Breast epithelium (tissue), 4 donors: ENCODE measurements at regions not wholly inside any gene's neighbourhood (a gene's known extent, or its start where the extent isn't known, plus 50 kb on each side); places are given as distances from the start of the nearest gene placed in this dataset.

Experiments
- DNase-seq, 2 donors: peaks; one replicate each; pipeline ENCODE4 v3.0.0-alpha.2; 2019; ENCODE audit warnings: low spot score in 2 of 2
- H3K27ac ChIP-seq, 2 donors: fragments of 200-600 bp; sonication (generic) in 1 of 2; one replicate each; pipeline ENCODE4 v1.5.1; 2016 to 2019; ENCODE audit warnings: mild to moderate bottlenecking in 1 of 2
- H3K27me3 ChIP-seq, 2 donors: fragments of 200-600 bp; sonication (generic) in 1 of 2; one replicate each; pipeline versions ENCODE4 v1.5.1 to v1.6.0; 2017 to 2019; ENCODE audit warnings: control low read depth in 1 of 2, mild to moderate bottlenecking in 1 of 2
- H3K36me3 ChIP-seq: fragments of 200-600 bp; one replicate; pipeline ENCODE4 v1.5.1; 2019
- H3K4me1 ChIP-seq, 2 donors: fragments of 200-600 bp; sonication (generic); one replicate each; pipeline ENCODE4 v1.5.1; 2016 to 2019; ENCODE audit warnings: control low read depth in 1 of 2
- H3K4me3 ChIP-seq, 3 donors: fragments of 200-600 bp; sonication (generic); 1 replicate in 2 of 3; 2 replicates in 1 of 3; pipeline ENCODE4 v1.5.1; 2016 to 2019; ENCODE audit warnings: mild to moderate bottlenecking in 3 of 3, moderate library complexity in 2 of 3
- H3K9me3 ChIP-seq, 2 donors: fragments of 200-600 bp; sonication (generic) in 1 of 2; one replicate each; pipeline ENCODE4 v1.5.1; 2016 to 2019; ENCODE audit warnings: control low read depth in 1 of 2
- CTCF ChIP-seq, 3 donors: fragments of 450-650 bp; IDR thresholded peaks; one replicate each; pipeline ENCODE4 v1.5.1; 2016 to 2017; ENCODE audit warnings: antibody characterized with exemption in 3 of 3, mild to moderate bottlenecking in 3 of 3, moderate library complexity in 3 of 3
- POLR2A ChIP-seq: fragments of 450-650 bp; IDR thresholded peaks from one replicate; pipeline ENCODE4 v1.6.1; 2016; ENCODE audit warnings: antibody characterized with exemption, mild to moderate bottlenecking, moderate library complexity
- POLR2AphosphoS5 ChIP-seq, 3 donors: sonication (generic); formaldehyde crosslinking; IDR thresholded peaks; one replicate each; pipeline ENCODE4 v1.6.1; 2017; ENCODE audit warnings: antibody characterized with exemption in 3 of 3
- intact Hi-C: fragments of 100-400 bp; cut with DNase I; formaldehyde crosslinking; loops from one replicate; pipeline ENCODE4 v1.15.1; 2023; ENCODE audit warnings: low total_unique reads

- TF ChIP-seq CTCF (IDR thresholded peaks at IDR 0.05) (no peak), POLR2AphosphoS5 (IDR thresholded peaks at IDR 0.05) (no peak), POLR2A (no peak)
- H3K9me3 ChIP-seq: no peaks in the 10 kb centered on the region
- no peaks in the 10 kb centered on the region for H3K36me3 ChIP-seq
- no peak overlapping the region for H3K27ac ChIP-seq
- intact Hi-C loops: no loop called here
- DNase-seq: no peak
- H3K27me3 ChIP-seq: no peaks in the 10 kb centered on the region
- H3K4me3 ChIP-seq: no peak overlapping the region
- no peaks in the 10 kb centered on the region for H3K4me1 ChIP-seq
Measured at GRCh38 chr9:88890546-88890945, 100.7 kb upstream of the S1PR3 start.

GRCh38 chr9:88891040-88891439, 100.2 kb upstream of the S1PR3 start:
- Histone ChIP-seq H3K4me3 (no peak overlapping the region), H3K27me3 (no peaks in the 10 kb centered on the region), H3K4me1 (no peaks in the 10 kb centered on the region), H3K27ac (no peak overlapping the region), H3K36me3 (no peaks in the 10 kb centered on the region), H3K9me3 (no peaks in the 10 kb centered on the region)
- TF ChIP-seq CTCF (IDR thresholded peaks at IDR 0.05): no peak
- no peak for TF ChIP-seq POLR2AphosphoS5 (IDR thresholded peaks at IDR 0.05)
- no peak for TF ChIP-seq POLR2A
- intact Hi-C loops: no loop called here
- no peak for DNase-seq

GRCh38 chr9:88892724-88893123, 98.5 kb upstream of the S1PR3 start:
- Histone ChIP-seq H3K4me3 (no peak overlapping the region), H3K36me3 (no peaks in the 10 kb centered on the region), H3K27me3 (no peaks in the 10 kb centered on the region), H3K4me1 (no peaks in the 10 kb centered on the region), H3K27ac (no peak overlapping the region), H3K9me3 (no peaks in the 10 kb centered on the region)
- TF ChIP-seq POLR2AphosphoS5 (IDR thresholded peaks at IDR 0.05) (no peak), POLR2A (no peak), CTCF (IDR thresholded peaks at IDR 0.05) (no peak)
- no peak for DNase-seq
- intact Hi-C loops: no loop called here

GRCh38 chr9:88897081-88897480, 94.2 kb upstream of the S1PR3 start:
- no peaks in the 10 kb centered on the region for H3K27me3 ChIP-seq
- intact Hi-C loops: no loop called here
- no peak for TF ChIP-seq POLR2A
- no peak for TF ChIP-seq POLR2AphosphoS5 (IDR thresholded peaks at IDR 0.05)
- no peak for TF ChIP-seq CTCF (IDR thresholded peaks at IDR 0.05)

GRCh38 chr9:88898039-88898720, 93.1 kb upstream of the S1PR3 start:
- intact Hi-C loops: no loop called here
- Histone ChIP-seq H3K27me3 (no peaks in the 10 kb centered on the region), H3K9me3 (no peaks in the 10 kb centered on the region), H3K36me3 (no peaks in the 10 kb centered on the region), H3K4me3 (no peak overlapping the region), H3K27ac (no peak overlapping the region), H3K4me1 (no peaks in the 10 kb centered on the region)
- TF ChIP-seq POLR2A (no peak), POLR2AphosphoS5 (IDR thresholded peaks at IDR 0.05) (no peak), CTCF (IDR thresholded peaks at IDR 0.05) (no peak)
- no peak for DNase-seq

More at GRCh38 chr9:88897081-88897480, 94.2 kb upstream of the S1PR3 start:
- Histone ChIP-seq H3K36me3 (no peaks in the 10 kb centered on the region), H3K4me1 (no peaks in the 10 kb centered on the region), H3K9me3 (no peaks in the 10 kb centered on the region), H3K27ac (no peak overlapping the region), H3K4me3 (no peak overlapping the region)
- DNase-seq: no peak
